Heart right ventricle (tissue), 16 donors: ENCODE measurements at regions not wholly inside any gene's neighbourhood (a gene's known extent, or its start where the extent isn't known, plus 50 kb on each side); places are given as distances from the start of the nearest gene placed in this dataset.
A peak's percentile ranks its signal among the peaks of the same experiment; 100 is the strongest.

Source experiments
- ATAC-seq, 8 donors: fragments of 200-7000 bp; cut with Tn5 transposase; one replicate each; pipeline ENCODE4 v1.9.1; 2020; ENCODE audit warnings: mild to moderate bottlenecking in 8 of 8, moderate library complexity in 8 of 8, moderate number of reproducible peaks in 1 of 8
- DNase-seq, 2 donors: peaks; one replicate each; pipeline ENCODE4 v3.0.0-alpha.2; 2020
- H3K27ac ChIP-seq, 10 donors: fragments of 200-600 bp; sonication (generic) in 2 of 10; one replicate each; pipeline versions ENCODE4 v1.5.0 to v1.8.0; 2020 to 2022; ENCODE audit warnings: mild to moderate bottlenecking in 3 of 10
- H3K27me3 ChIP-seq, 7 donors: fragments of 200-600 bp; one replicate each; pipeline ENCODE4 v1.8.0; 2021 to 2022; ENCODE audit warnings: mild to moderate bottlenecking in 2 of 7
- H3K36me3 ChIP-seq, 9 donors: fragments of 200-600 bp; sonication (generic) in 1 of 9; one replicate each; pipeline versions ENCODE4 v1.5.0 to v1.8.0; 2020 to 2022; ENCODE audit warnings: mild to moderate bottlenecking in 2 of 9
- H3K4me1 ChIP-seq, 9 donors: fragments of 200-600 bp; sonication (generic) in 1 of 9; one replicate each; pipeline versions ENCODE4 v1.5.0 to v1.8.0; 2020 to 2022; ENCODE audit warnings: mild to moderate bottlenecking in 4 of 9
- H3K4me3 ChIP-seq, 10 donors: fragments of 200-600 bp; sonication (generic) in 2 of 10; one replicate each; pipeline versions ENCODE4 v1.5.0 to v1.8.0; 2020 to 2022; ENCODE audit warnings: mild to moderate bottlenecking in 7 of 10, moderate library complexity in 2 of 10
- H3K9me3 ChIP-seq, 11 donors: fragments of 200-600 bp in 10 of 11; sonication (generic) in 2 of 11; one replicate each; pipeline versions ENCODE4 v1.5.0 to v1.8.0; 2013 to 2022; ENCODE audit warnings: mild to moderate bottlenecking in 2 of 11, control low read depth in 1 of 11, moderate library complexity in 1 of 11
- WGBS, 2 donors: extraction: QIAGEN DNeasy Blood & Tissue Kit; methylation state at CpG; one replicate each; pipeline ENCODE4 v1.1.7; 2013; ENCODE audit warnings: inconsistent platforms in 1 of 2; 5-methylcytosine and 5-hydroxymethylcytosine counted together
- intact Hi-C, 10 donors: fragments of 100-400 bp; cut with DNase I; formaldehyde crosslinking; loops; one replicate each; pipeline versions ENCODE4 v1.11.1 to v1.14.2; 2022
- TF ChIP-seq, protein P1 (sequence below), 9 donors: fragments of 200-600 bp; sonication (generic) in 2 of 9; IDR thresholded peaks; one replicate each; pipeline versions ENCODE4 v1.5.0 to v1.8.0; 2021 to 2022; ENCODE audit warnings: antibody characterized with exemption in 9 of 9, mild to moderate bottlenecking in 5 of 9, moderate library complexity in 1 of 9
- donor health status: Arrhythmogenic right ventricular cardiomyopathy.
- donor health status: ischemic (EF 13 %, LVEDD 7.1; RV severe dilation, severe dysfunction).
- donor health status: healthy with polysubstance abuse.
- donor health status: DM: no; HTN: yes; CAD: no.
- donor health status: DM: no; HTN: no; CAD: no.
- donor health status: ischemic (EF 25% LVEDD 6.9; RV normal size, moderate dysfunction).
- donor health status: ischemic (EF 25% LVEDD 5.7; RV mildly dilated, moderate dysfunction).
- donor health status: healthy.
- donor health status: DM: yes; HTN: yes; CAD: no.
- donor health status: Ischemic cardiomyopathy.
- donor health status: ischemic (EF 35%, LVEDD 5.7; RV mildly dilated, moderate dysfunction).
- donor health status: nonischemic (EF 11% LVEDD 7.7; RV severe dilation, severe dysfunction).
- donor health status: DM: yes; HTN: yes; CAD: no.
- donor health status: PGD.
- donor health status: ischemic (EF 29% LVEDD 5.4; RV normal size, mild dysfunction).
- donor health status: nonischemic (EF 23%, LVEDD 6.1; RV moderate dilation, normal function).

- Histone ChIP-seq H3K27ac (peak overlapping the region in 1 of 10 donors; percentile 38), H3K4me1 (peaks cover 0 to 39% (median 4%) of the 10 kb centered on the region in 9 donors), H3K27me3 (no peaks in the 10 kb centered on the region), H3K36me3 (no peaks in the 10 kb centered on the region), H3K9me3 (no peaks in the 10 kb centered on the region), H3K4me3 (no peak overlapping the region)
- ATAC-seq, result no peak
- TF ChIP-seq, protein P1, sequence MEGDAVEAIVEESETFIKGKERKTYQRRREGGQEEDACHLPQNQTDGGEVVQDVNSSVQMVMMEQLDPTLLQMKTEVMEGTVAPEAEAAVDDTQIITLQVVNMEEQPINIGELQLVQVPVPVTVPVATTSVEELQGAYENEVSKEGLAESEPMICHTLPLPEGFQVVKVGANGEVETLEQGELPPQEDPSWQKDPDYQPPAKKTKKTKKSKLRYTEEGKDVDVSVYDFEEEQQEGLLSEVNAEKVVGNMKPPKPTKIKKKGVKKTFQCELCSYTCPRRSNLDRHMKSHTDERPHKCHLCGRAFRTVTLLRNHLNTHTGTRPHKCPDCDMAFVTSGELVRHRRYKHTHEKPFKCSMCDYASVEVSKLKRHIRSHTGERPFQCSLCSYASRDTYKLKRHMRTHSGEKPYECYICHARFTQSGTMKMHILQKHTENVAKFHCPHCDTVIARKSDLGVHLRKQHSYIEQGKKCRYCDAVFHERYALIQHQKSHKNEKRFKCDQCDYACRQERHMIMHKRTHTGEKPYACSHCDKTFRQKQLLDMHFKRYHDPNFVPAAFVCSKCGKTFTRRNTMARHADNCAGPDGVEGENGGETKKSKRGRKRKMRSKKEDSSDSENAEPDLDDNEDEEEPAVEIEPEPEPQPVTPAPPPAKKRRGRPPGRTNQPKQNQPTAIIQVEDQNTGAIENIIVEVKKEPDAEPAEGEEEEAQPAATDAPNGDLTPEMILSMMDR (IDR thresholded peaks at IDR 0.05), result no peak
- WGBS, 2 donors, result 93 to 97% methylated on average over 9 of the region's 9 CpGs
- intact Hi-C loops, result no loop called here
- DNase-seq, result no peak
Measured at GRCh38 chr6:44036699-44037101, 90.6 kb downstream of the MRPL14 start.

DNA sequence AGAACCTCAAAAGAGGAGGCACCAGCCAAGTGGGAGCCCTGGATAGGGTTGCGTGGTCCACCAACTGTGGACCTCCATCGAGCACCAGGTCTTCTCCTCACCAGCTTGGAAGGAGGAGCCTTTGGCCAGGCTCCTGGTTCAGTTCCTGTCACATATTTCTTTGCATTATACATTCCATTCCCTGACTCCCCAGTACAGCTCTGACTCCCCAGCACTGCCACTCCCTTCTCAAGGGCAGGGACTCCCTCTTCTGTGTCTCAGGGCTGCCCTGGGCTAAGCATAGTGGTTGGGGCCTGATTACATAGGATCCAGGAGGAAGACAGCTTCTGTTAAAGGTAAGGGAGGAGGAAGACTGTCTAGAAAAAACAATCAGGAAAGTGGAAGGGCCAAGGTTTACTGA is 91.1 kb downstream of the MRPL14 start:
- Histone ChIP-seq H3K27ac (peak overlapping the region in 1 of 10 donors; percentile 36), H3K4me1 (peaks cover 0 to 34% (median 0%) of the 10 kb centered on the region in 9 donors), H3K4me3 (no peak overlapping the region), H3K9me3 (no peaks in the 10 kb centered on the region), H3K36me3 (no peaks in the 10 kb centered on the region), H3K27me3 (no peaks in the 10 kb centered on the region)
- ATAC-seq, result no peak
- TF ChIP-seq, protein P1 (IDR thresholded peaks at IDR 0.05), result no peak
- no peak for DNase-seq
- 76 to 96% methylated on average over 2 of the region's 2 CpGs for WGBS, 2 donors
- intact Hi-C loops, result no loop called here

DNA sequence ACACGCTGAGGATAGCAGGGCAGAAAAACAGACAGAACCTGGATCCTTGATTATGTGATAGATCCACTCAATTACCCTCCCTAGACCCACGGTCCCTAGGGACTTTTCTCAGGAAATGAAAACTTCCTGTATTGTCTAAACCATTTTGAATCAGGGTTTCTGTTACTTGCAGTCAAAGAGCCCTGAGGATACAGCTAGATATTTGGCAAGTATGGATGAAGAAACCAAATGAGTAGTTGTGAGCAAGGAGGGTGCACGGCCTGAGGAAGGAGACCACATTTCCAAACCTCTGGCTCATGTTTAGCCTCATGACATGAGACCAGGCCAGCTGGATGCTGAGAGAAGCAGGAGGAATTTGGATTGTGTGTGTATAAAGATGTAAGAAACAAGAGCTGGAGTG is 91.6 kb downstream of the MRPL14 start:
- Histone ChIP-seq H3K36me3 (no peaks in the 10 kb centered on the region), H3K4me3 (no peak overlapping the region), H3K27me3 (no peaks in the 10 kb centered on the region), H3K4me1 (peaks cover 0 to 29% (median 0%) of the 10 kb centered on the region in 9 donors), H3K27ac (peak overlapping the region in 1 of 10 donors; percentile 36), H3K9me3 (no peaks in the 10 kb centered on the region)
- ATAC-seq, result no peak
- no peak for DNase-seq
- WGBS, 2 donors, result 59 to 64% methylated on average over 3 of the region's 3 CpGs
- intact Hi-C loops, result no loop called here
- TF ChIP-seq, protein P1 (IDR thresholded peaks at IDR 0.05), result no peak

DNA sequence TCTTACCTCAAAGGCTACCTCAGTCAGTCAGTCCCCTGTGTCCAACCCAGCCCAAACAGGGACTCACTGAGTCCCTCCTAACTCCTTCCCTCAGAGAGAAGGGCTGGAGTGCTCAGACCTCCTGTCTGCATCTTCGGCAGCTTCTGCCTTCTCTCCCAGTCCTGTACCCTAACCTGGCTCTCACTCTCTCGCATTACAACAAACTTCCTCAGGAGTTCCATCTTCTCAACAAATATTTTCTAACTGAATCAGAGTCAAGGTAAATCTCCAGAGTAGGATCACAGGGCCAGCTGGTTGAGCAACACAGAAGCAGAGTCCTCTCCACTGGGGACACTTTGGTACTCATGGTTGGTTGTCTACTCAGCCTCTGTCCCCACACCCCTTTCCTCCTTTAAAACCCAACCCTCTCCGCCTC is 92.3 kb downstream of the MRPL14 start:
- WGBS, 2 donors, result 98 to 100% methylated on average over 3 of the region's 3 CpGs
- Histone ChIP-seq H3K4me1 (peaks cover 0 to 29% (median 0%) of the 10 kb centered on the region in 9 donors), H3K27ac (peak overlapping the region in 1 of 10 donors; percentile 36), H3K4me3 (no peak overlapping the region), H3K27me3 (no peaks in the 10 kb centered on the region), H3K36me3 (no peaks in the 10 kb centered on the region), H3K9me3 (no peaks in the 10 kb centered on the region)
- TF ChIP-seq, protein P1 (IDR thresholded peaks at IDR 0.05), result no peak
- DNase-seq (no peak), ATAC-seq (no peak)
- intact Hi-C loops, result no loop called here
